Nephron progenitor cell (in vitro differentiated cells): ENCODE measurements at regions not wholly inside any gene's neighbourhood (a gene's known extent, or its start where the extent isn't known, plus 50 kb on each side); places are given as distances from the start of the nearest gene placed in this dataset.

Experiments
- DNase-seq: peaks from one replicate; pipeline ENCODE4 v3.0.0; 2021
- H3K27ac Mint-ChIP-seq: 2 replicates; pipeline ENCODE4 v1.8.0; 2021; ENCODE audit warnings: mild to moderate bottlenecking, moderate library complexity, mixed read lengths
- H3K27me3 Mint-ChIP-seq: 2 replicates; pipeline ENCODE4 v1.8.0; 2021; ENCODE audit warnings: mild to moderate bottlenecking, low read depth, mixed read lengths; ENCODE audit not compliant: poor library complexity
- H3K36me3 Mint-ChIP-seq: 2 replicates; pipeline ENCODE4 v1.8.0; 2021; ENCODE audit warnings: low read depth, mixed read lengths
- H3K4me1 Mint-ChIP-seq: 2 replicates; pipeline ENCODE4 v1.8.0; 2021; ENCODE audit warnings: mixed read lengths
- H3K4me3 Mint-ChIP-seq: 2 replicates; pipeline ENCODE4 v1.8.0; 2021; ENCODE audit warnings: mild to moderate bottlenecking, moderate library complexity, mixed read lengths
- H3K9me3 Mint-ChIP-seq: 2 replicates; pipeline ENCODE4 v1.8.0; 2021; ENCODE audit warnings: mild to moderate bottlenecking, moderate library complexity, mixed read lengths
- CTCF ChIP-seq: fragments of 200-600 bp; sonication (generic); IDR thresholded peaks from 2 replicates; pipeline ENCODE4 v1.5.0; 2021; ENCODE audit warnings: antibody characterized with exemption

GRCh38 chr17:63277629-63278028 is 168.5 kb downstream of the CYB561 start:
- DNase-seq = no peak
- Mint-ChIP-seq H3K36me3 (peaks cover 12% of the 10 kb centered on the region), H3K4me1 (no peaks in the 10 kb centered on the region), H3K4me3 (no peak overlapping the region), H3K9me3 (peaks cover 2% of the 10 kb centered on the region), H3K27me3 (no peaks in the 10 kb centered on the region), H3K27ac (no peak overlapping the region)
- no peak for TF ChIP-seq CTCF

- H3K4me3 Mint-ChIP-seq = no peak overlapping the region
- H3K27me3 Mint-ChIP-seq = no peaks in the 10 kb centered on the region
- no peak for TF ChIP-seq CTCF
- peaks cover 23% of the 10 kb centered on the region for H3K36me3 Mint-ChIP-seq
- H3K4me1 Mint-ChIP-seq = no peaks in the 10 kb centered on the region
- peaks cover 10% of the 10 kb centered on the region for H3K9me3 Mint-ChIP-seq
- H3K27ac Mint-ChIP-seq = no peak overlapping the region
- DNase-seq = no peak
Measured at GRCh38 chr17:63278728-63279442, 167.2 kb downstream of the CYB561 start.

GRCh38 chr17:63279498-63280230 is 166.4 kb downstream of the CYB561 start:
- no peak for TF ChIP-seq CTCF
- H3K4me1 Mint-ChIP-seq = no peaks in the 10 kb centered on the region
- DNase-seq = no peak
- no peak overlapping the region for H3K27ac Mint-ChIP-seq
- peaks cover 29% of the 10 kb centered on the region for H3K36me3 Mint-ChIP-seq
- peaks cover 16% of the 10 kb centered on the region for H3K9me3 Mint-ChIP-seq
- no peaks in the 10 kb centered on the region for H3K27me3 Mint-ChIP-seq
- no peak overlapping the region for H3K4me3 Mint-ChIP-seq

- Mint-ChIP-seq H3K36me3 (peaks cover 54% of the 10 kb centered on the region), H3K4me1 (no peaks in the 10 kb centered on the region), H3K27me3 (no peaks in the 10 kb centered on the region), H3K27ac (no peak overlapping the region), H3K4me3 (no peak overlapping the region), H3K9me3 (peaks cover 44% of the 10 kb centered on the region)
- DNase-seq = no peak
- TF ChIP-seq CTCF = no peak
Measured at GRCh38 chr17:63282455-63282854, 163.7 kb downstream of the CYB561 start.

GRCh38 chr17:63285551-63285950 is 160.6 kb downstream of the CYB561 start:
- Mint-ChIP-seq H3K9me3 (peaks cover 54% of the 10 kb centered on the region), H3K4me1 (no peaks in the 10 kb centered on the region), H3K27ac (no peak overlapping the region), H3K27me3 (peaks cover 10% of the 10 kb centered on the region), H3K4me3 (no peak overlapping the region), H3K36me3 (peaks cover 67% of the 10 kb centered on the region)
- TF ChIP-seq CTCF = no peak
- DNase-seq = no peak
